ENCODE measurements at regions not wholly inside any gene's neighbourhood (a gene's known extent, or its start where the extent isn't known, plus 50 kb on each side); places are given as distances from the start of the nearest gene placed in this dataset.

GRCh38 chr2:151157000-151157735, 104.5 kb downstream of the RBM43 start:
- DNase-seq (ENCODE audit: low spot score) = no peak
- H3K4me2 ChIP-seq = no peak overlapping the region
- no peaks in the 10 kb centered on the region for H3K9me2 ChIP-seq (replicated peaks; ENCODE audit: insufficient read depth)
- H3K4me1 ChIP-seq (ENCODE audit: insufficient read depth) = peaks cover 8% of the 10 kb centered on the region
- H3K27me3 ChIP-seq = no peaks in the 10 kb centered on the region
- WGBS (ENCODE audit: low lambda C conversion rate, missing lambda C conversion rate) = 85% methylated on average over 5 of the region's 5 CpGs
- H3K36me3 ChIP-seq (replicated peaks; ENCODE audit: insufficient read depth, low read depth) = no peaks in the 10 kb centered on the region
- no peak overlapping the region for H3K4me3 ChIP-seq
- H3K79me2 ChIP-seq = no peaks in the 10 kb centered on the region
- no peak overlapping the region for H3K27ac ChIP-seq
- H4K20me1 ChIP-seq (ENCODE audit: insufficient read depth, poor library complexity, severe bottlenecking) = no peaks in the 10 kb centered on the region
- no peaks in the 10 kb centered on the region for H3K9me3 ChIP-seq (ENCODE audit: low read depth)
- no peak overlapping the region for H2AFZ ChIP-seq
- TF ChIP-seq EZH2phosphoT487 (IDR thresholded peaks at IDR 0.05; ENCODE audit: low read depth, severe bottlenecking, unreplicated experiment) (no peak), CTCF (IDR thresholded peaks at IDR 0.05; ENCODE audit: poor library complexity) (no peak), EZH2 (IDR thresholded peaks at IDR 0.05; ENCODE audit: borderline replicate concordance) (no peak)

DNA sequence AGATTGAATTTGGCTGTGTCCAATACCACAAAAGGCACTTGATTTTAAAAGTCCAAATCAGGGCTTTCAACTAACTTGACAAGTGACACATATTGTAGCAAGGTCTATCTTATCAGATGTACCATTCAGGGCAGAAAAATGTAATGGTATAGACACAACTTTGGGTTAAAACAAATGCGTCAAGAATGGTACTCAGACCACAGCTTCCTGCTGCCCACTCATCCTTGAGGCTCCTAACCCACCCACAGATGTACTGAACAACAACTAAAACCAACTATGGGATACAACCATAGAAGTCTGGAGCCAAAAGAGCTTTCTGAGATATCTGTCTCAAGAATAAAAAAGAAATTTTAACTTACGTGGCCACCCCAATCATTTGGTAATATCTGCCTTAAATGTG, 105.2 kb downstream of the RBM43 start:
- H2AFZ ChIP-seq = no peak overlapping the region
- no peak overlapping the region for H3K27ac ChIP-seq
- no peak overlapping the region for H3K4me3 ChIP-seq
- H3K27me3 ChIP-seq = no peaks in the 10 kb centered on the region
- H3K4me2 ChIP-seq = no peak overlapping the region
- no peaks in the 10 kb centered on the region for H3K36me3 ChIP-seq (replicated peaks; ENCODE audit: insufficient read depth, low read depth)
- no peak for TF ChIP-seq CTCF (IDR thresholded peaks at IDR 0.05; ENCODE audit: poor library complexity)
- TF ChIP-seq EZH2phosphoT487 (IDR thresholded peaks at IDR 0.05; ENCODE audit: low read depth, severe bottlenecking, unreplicated experiment) = no peak
- no peak for TF ChIP-seq EZH2 (IDR thresholded peaks at IDR 0.05; ENCODE audit: borderline replicate concordance)
- no peaks in the 10 kb centered on the region for H3K9me2 ChIP-seq (replicated peaks; ENCODE audit: insufficient read depth)
- no peaks in the 10 kb centered on the region for H4K20me1 ChIP-seq (ENCODE audit: insufficient read depth, poor library complexity, severe bottlenecking)
- no peak for DNase-seq (ENCODE audit: low spot score)
- 67% methylated on average over 2 of the region's 2 CpGs for WGBS (ENCODE audit: low lambda C conversion rate, missing lambda C conversion rate)
- no peaks in the 10 kb centered on the region for H3K79me2 ChIP-seq
- peaks cover 2% of the 10 kb centered on the region for H3K4me1 ChIP-seq (ENCODE audit: insufficient read depth)
- no peaks in the 10 kb centered on the region for H3K9me3 ChIP-seq (ENCODE audit: low read depth)

GRCh38 chr2:151153601-151154000, 108.1 kb downstream of the RBM43 start:
- H4K20me1 ChIP-seq (ENCODE audit: insufficient read depth, poor library complexity, severe bottlenecking) = no peaks in the 10 kb centered on the region
- no peaks in the 10 kb centered on the region for H3K79me2 ChIP-seq
- no peak overlapping the region for H3K4me2 ChIP-seq
- no peak overlapping the region for H3K27ac ChIP-seq
- H3K9me3 ChIP-seq (ENCODE audit: low read depth) = no peaks in the 10 kb centered on the region
- no peak for DNase-seq (ENCODE audit: low spot score)
- H3K4me3 ChIP-seq = no peak overlapping the region
- no peaks in the 10 kb centered on the region for H3K27me3 ChIP-seq
- no peaks in the 10 kb centered on the region for H3K9me2 ChIP-seq (replicated peaks; ENCODE audit: insufficient read depth)
- H3K4me1 ChIP-seq (ENCODE audit: insufficient read depth) = peaks cover 9% of the 10 kb centered on the region
- H2AFZ ChIP-seq = no peak overlapping the region
- TF ChIP-seq EZH2 (IDR thresholded peaks at IDR 0.05; ENCODE audit: borderline replicate concordance) (no peak), CTCF (IDR thresholded peaks at IDR 0.05; ENCODE audit: poor library complexity) (no peak), EZH2phosphoT487 (IDR thresholded peaks at IDR 0.05; ENCODE audit: low read depth, severe bottlenecking, unreplicated experiment) (no peak)
- no peaks in the 10 kb centered on the region for H3K36me3 ChIP-seq (replicated peaks; ENCODE audit: insufficient read depth, low read depth)
